ENCODE measurements at regions not wholly inside any gene's neighbourhood (a gene's known extent, or its start where the extent isn't known, plus 50 kb on each side); places are given as distances from the start of the nearest gene placed in this dataset.

DNA sequence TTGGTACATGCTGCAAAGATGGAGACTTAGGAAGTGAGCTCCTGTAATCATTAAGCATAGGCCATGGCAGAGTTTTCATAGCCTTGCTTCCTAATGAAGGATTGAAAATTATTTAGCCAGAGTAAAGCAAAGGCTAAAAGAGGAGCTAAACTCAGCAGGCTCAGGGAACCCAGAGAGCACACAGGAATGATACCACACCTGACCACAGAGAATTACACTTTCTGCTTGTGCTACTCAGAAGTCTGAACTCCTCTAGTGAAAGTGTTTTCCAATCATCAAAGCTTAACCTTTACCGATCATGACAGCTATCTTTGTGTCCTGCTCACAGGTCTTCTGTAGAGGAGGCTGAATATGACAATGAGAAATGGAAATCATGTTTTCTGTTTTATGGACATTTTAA lies 347.7 kb downstream of the OTUD1 start:
- Histone ChIP-seq H3K27me3 (replicated peaks in 1 of 2; ENCODE audit: control insufficient read depth in 2 of 2, insufficient read depth in 2 of 2, low read length in 1 of 2) (no peaks in the 10 kb centered on the region), H3K9me3 (replicated peaks; ENCODE audit: control insufficient read depth, insufficient read depth, low read length) (no peaks in the 10 kb centered on the region), H4K20me1 (ENCODE audit: control insufficient read depth, insufficient read depth) (no peaks in the 10 kb centered on the region), H3K36me3 (ENCODE audit: control insufficient read depth in 2 of 2, insufficient read depth in 2 of 2, low read length in 1 of 2) (no peaks in the 10 kb centered on the region), H3K9ac (ENCODE audit: control insufficient read depth, insufficient read depth, low read length) (no peak overlapping the region), H3K4me1 (ENCODE audit: control insufficient read depth, insufficient read depth, low read length) (no peaks in the 10 kb centered on the region), H3K27ac (ENCODE audit: control insufficient read depth, insufficient read depth) (no peak overlapping the region), H2AFZ (ENCODE audit: control insufficient read depth, low read depth, low read length) (no peak overlapping the region), H3K4me3 (no peak overlapping the region), H3K4me2 (ENCODE audit: control insufficient read depth, insufficient read depth) (no peak overlapping the region), H3K79me2 (ENCODE audit: control insufficient read depth, insufficient read depth, low read length) (no peaks in the 10 kb centered on the region)
- TF ChIP-seq BHLHE40 (IDR thresholded peaks at IDR 0.05; ENCODE audit: borderline replicate concordance in 1 of 2, low read depth in 2 of 2, low read length in 1 of 2) (no peak), RELA (IDR thresholded peaks at IDR 0.05; ENCODE audit: borderline replicate concordance, partially characterized antibody) (no peak)
- FAIRE-seq (no peak), ATAC-seq (no peak), DNase-seq (ENCODE audit: low read depth, low spot score) (no peak)
- no TSS peak for BruUV-seq (replicated peaks)
- in situ Hi-C loops (cut with MboI) (no loop called here), intact Hi-C loops (cut with micrococcal nuclease; ENCODE audit: unreplicated experiment) (no loop called here)
- ChIA-PET POLR2A (no interaction called here), SMC1A (ENCODE audit: uncharacterized antibody, unreplicated experiment) (interaction anchor here (0.7 kb wide), 1 partner anchor 542 kb away, joined by 3 read pairs; no protein-coding TSS in a partner anchor), CTCF (no interaction called here), RAD21 (ENCODE audit: unreplicated experiment) (no interaction called here)
- WGBS (ENCODE audit: insufficient coverage, insufficient replicate concordance, low lambda C conversion rate, missing lambda C conversion rate) = 33% methylated on average over 1 of the region's 1 CpG

DNA sequence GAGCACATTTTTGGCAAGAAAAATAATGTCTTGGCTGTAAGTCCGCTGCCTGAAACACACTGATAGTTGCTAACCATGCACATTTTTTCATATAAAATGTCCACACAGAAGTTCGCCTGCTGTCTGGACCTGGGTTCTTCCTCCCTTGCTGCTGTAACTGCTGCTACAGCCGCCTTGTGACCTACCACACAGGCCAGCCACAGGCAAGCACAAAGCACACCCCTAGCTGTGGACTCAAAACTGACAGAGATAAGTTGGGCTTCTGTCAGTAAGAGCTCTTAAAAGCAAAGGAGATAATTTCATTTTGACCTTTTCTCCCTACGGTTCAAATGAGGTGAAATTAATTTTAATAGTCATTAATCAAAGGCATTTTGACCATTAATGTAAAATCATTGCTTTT lies 354.7 kb downstream of the OTUD1 start:
- Histone ChIP-seq H3K4me2 (ENCODE audit: control insufficient read depth, insufficient read depth) (no peak overlapping the region), H3K4me1 (ENCODE audit: control insufficient read depth, insufficient read depth, low read length) (no peaks in the 10 kb centered on the region), H2AFZ (ENCODE audit: control insufficient read depth, low read depth, low read length) (no peak overlapping the region), H3K9ac (ENCODE audit: control insufficient read depth, insufficient read depth, low read length) (no peak overlapping the region), H3K9me3 (replicated peaks; ENCODE audit: control insufficient read depth, insufficient read depth, low read length) (no peaks in the 10 kb centered on the region), H4K20me1 (ENCODE audit: control insufficient read depth, insufficient read depth) (no peaks in the 10 kb centered on the region), H3K4me3 (no peak overlapping the region), H3K79me2 (ENCODE audit: control insufficient read depth, insufficient read depth, low read length) (no peaks in the 10 kb centered on the region), H3K27ac (ENCODE audit: control insufficient read depth, insufficient read depth) (no peak overlapping the region), H3K27me3 (replicated peaks in 1 of 2; ENCODE audit: control insufficient read depth in 2 of 2, insufficient read depth in 2 of 2, low read length in 1 of 2) (no peaks in the 10 kb centered on the region), H3K36me3 (ENCODE audit: control insufficient read depth in 2 of 2, insufficient read depth in 2 of 2, low read length in 1 of 2) (no peaks in the 10 kb centered on the region)
- FAIRE-seq (no peak), DNase-seq (ENCODE audit: low read depth, low spot score) (no peak), ATAC-seq (no peak)
- ChIA-PET POLR2A (no interaction called here), RAD21 (ENCODE audit: unreplicated experiment) (no interaction called here), SMC1A (ENCODE audit: uncharacterized antibody, unreplicated experiment) (no interaction called here), CTCF (no interaction called here)
- no TSS peak for BruUV-seq (replicated peaks)
- TF ChIP-seq NFYA (IDR thresholded peaks at IDR 0.05; ENCODE audit: borderline replicate concordance, low read depth, low read length) (no peak), FOS (IDR thresholded peaks at IDR 0.05; ENCODE audit: borderline replicate concordance, extremely low read depth, insufficient read length) (no peak), WRNIP1 (IDR thresholded peaks at IDR 0.05; ENCODE audit: borderline replicate concordance, low read depth, low read length) (no peak)
- in situ Hi-C loops (cut with MboI) (no loop called here), intact Hi-C loops (cut with micrococcal nuclease; ENCODE audit: unreplicated experiment) (no loop called here)
- 2% methylated on average over 4 of the region's 4 CpGs for whole genome bisulfite sequencing (ENCODE audit: insufficient coverage, insufficient replicate concordance, low lambda C conversion rate, missing lambda C conversion rate)

All from GM12878 (cell line).